Uterus (tissue), 3 donors: ENCODE measurements at regions not wholly inside any gene's neighbourhood (a gene's known extent, or its start where the extent isn't known, plus 50 kb on each side); places are given as distances from the start of the nearest gene placed in this dataset.

Experiments
- DNase-seq, 2 donors: peaks; one replicate each; pipeline ENCODE4 v3.0.0-alpha.2; 2019 to 2020
- H3K27ac ChIP-seq, 2 donors: fragments of 200-600 bp; sonication (generic); 1 replicate in 1 of 2; 2 replicates in 1 of 2; pipeline ENCODE4 v1.5.1; 2016 to 2018
- H3K27me3 ChIP-seq, 2 donors: fragments of 200-600 bp; sonication (generic); one replicate each; pipeline ENCODE4 v1.5.1; 2018 to 2019; ENCODE audit warnings: control low read depth in 1 of 2
- H3K36me3 ChIP-seq, 2 donors: fragments of 200-600 bp; sonication (generic); one replicate each; pipeline ENCODE4 v1.5.1; 2019; ENCODE audit warnings: control low read depth in 1 of 2
- H3K4me1 ChIP-seq, 2 donors: fragments of 200-600 bp; sonication (generic); one replicate each; pipeline ENCODE4 v1.5.1; 2018 to 2019; ENCODE audit warnings: control low read depth in 1 of 2
- H3K4me3 ChIP-seq, 2 donors: fragments of 200-600 bp; sonication (generic); 1 replicate in 1 of 2; 2 replicates in 1 of 2; pipeline ENCODE4 v1.5.1; 2018 to 2019; ENCODE audit warnings: mild to moderate bottlenecking in 1 of 2
- H3K9me3 ChIP-seq, 2 donors: fragments of 200-600 bp; sonication (generic); one replicate each; pipeline ENCODE4 v1.5.1; 2019; ENCODE audit warnings: control low read depth in 1 of 2
- POLR2A ChIP-seq, 2 donors: fragments of 450-650 bp; IDR thresholded peaks; one replicate each; pipeline ENCODE4 v1.6.1; 2016; ENCODE audit warnings: antibody characterized with exemption in 2 of 2, mild to moderate bottlenecking in 1 of 2, moderate library complexity in 1 of 2
- intact Hi-C: fragments of 100-400 bp; cut with DNase I; formaldehyde crosslinking; loops from one replicate; pipeline ENCODE4 v1.15.1; 2023; ENCODE audit warnings: low total_unique reads
- TF ChIP-seq, protein P1 (sequence below), 4 experiments: fragments of 200-600 bp in 2 of 4; fragments of 450-650 bp in 2 of 4; sonication (generic) in 2 of 4; IDR thresholded peaks; one replicate each; pipeline ENCODE4 v1.5.1; 2016 to 2019; ENCODE audit warnings: antibody characterized with exemption in 4 of 4, mild to moderate bottlenecking in 2 of 4, moderate library complexity in 1 of 4
- donor health status: DM: yes; HTN: yes; CAD: no.

DNA sequence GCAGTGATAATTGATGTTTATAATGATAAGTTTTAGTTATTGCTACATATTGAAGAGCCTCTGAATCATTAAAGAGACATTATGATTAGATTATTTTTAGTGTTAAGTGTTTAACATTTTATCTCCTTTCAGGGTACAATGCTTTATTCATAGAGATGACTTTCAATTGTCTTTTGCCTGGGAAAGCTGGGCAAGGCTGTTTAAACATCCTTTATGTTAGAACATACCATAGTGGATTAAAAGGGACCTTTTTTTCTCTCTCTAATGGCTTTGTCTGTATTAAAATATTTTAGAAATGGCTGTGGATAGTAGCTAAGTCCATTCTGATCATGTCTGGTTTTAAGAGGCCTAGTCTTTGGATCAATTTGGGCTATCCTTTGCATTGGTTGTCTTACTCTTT lies 427.5 kb upstream of the MIS18BP1 start:
- no peak overlapping the region for H3K27ac ChIP-seq

GRCh38 chr14:45679853-45680252 lies 426.9 kb upstream of the MIS18BP1 start:
- DNase-seq = no peak
- H3K27ac ChIP-seq = no peak overlapping the region
- no peaks in the 10 kb centered on the region for H3K9me3 ChIP-seq
- no peaks in the 10 kb centered on the region for H3K4me1 ChIP-seq
- H3K4me3 ChIP-seq = no peak overlapping the region
- intact Hi-C loops = no loop called here
- TF ChIP-seq POLR2A (IDR thresholded peaks at IDR 0.05) = no peak
- TF ChIP-seq, protein P1, sequence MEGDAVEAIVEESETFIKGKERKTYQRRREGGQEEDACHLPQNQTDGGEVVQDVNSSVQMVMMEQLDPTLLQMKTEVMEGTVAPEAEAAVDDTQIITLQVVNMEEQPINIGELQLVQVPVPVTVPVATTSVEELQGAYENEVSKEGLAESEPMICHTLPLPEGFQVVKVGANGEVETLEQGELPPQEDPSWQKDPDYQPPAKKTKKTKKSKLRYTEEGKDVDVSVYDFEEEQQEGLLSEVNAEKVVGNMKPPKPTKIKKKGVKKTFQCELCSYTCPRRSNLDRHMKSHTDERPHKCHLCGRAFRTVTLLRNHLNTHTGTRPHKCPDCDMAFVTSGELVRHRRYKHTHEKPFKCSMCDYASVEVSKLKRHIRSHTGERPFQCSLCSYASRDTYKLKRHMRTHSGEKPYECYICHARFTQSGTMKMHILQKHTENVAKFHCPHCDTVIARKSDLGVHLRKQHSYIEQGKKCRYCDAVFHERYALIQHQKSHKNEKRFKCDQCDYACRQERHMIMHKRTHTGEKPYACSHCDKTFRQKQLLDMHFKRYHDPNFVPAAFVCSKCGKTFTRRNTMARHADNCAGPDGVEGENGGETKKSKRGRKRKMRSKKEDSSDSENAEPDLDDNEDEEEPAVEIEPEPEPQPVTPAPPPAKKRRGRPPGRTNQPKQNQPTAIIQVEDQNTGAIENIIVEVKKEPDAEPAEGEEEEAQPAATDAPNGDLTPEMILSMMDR (IDR thresholded peaks at IDR 0.05) = no peak
- no peaks in the 10 kb centered on the region for H3K27me3 ChIP-seq
- H3K36me3 ChIP-seq = no peaks in the 10 kb centered on the region

More for the DNA sequence above, 427.5 kb upstream of the MIS18BP1 start:
- no peak for DNase-seq
- no peak for TF ChIP-seq POLR2A (IDR thresholded peaks at IDR 0.05)
- TF ChIP-seq, protein P1 (IDR thresholded peaks at IDR 0.05) = no peak
- no peaks in the 10 kb centered on the region for H3K27me3 ChIP-seq
- H3K9me3 ChIP-seq = no peaks in the 10 kb centered on the region
- no peak overlapping the region for H3K4me3 ChIP-seq
- H3K4me1 ChIP-seq = no peaks in the 10 kb centered on the region
- intact Hi-C loops = no loop called here
- no peaks in the 10 kb centered on the region for H3K36me3 ChIP-seq

DNA sequence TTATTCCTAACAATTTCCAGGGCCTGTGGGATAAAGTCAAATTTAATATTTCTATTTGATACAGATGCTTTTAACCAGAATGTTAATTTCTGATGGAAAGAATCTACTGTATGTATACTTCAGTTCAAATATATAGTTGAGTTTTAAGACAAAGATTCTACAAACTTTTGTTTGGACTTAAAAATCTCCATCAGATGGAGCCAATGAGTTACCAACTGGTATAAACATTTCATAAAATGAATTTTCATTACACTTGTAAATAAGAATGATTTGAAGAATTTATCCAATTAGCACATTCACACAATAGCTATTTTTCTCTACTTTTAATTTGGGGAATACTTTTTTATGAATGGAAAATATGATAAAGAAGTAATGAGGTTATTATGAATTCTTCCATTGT lies 425.2 kb upstream of the MIS18BP1 start:
- Histone ChIP-seq H3K4me1 (no peaks in the 10 kb centered on the region), H3K9me3 (no peaks in the 10 kb centered on the region), H3K4me3 (no peak overlapping the region), H3K27ac (no peak overlapping the region), H3K36me3 (no peaks in the 10 kb centered on the region), H3K27me3 (no peaks in the 10 kb centered on the region)
- DNase-seq = no peak
- intact Hi-C loops = no loop called here
- TF ChIP-seq, protein P1 (IDR thresholded peaks at IDR 0.05) = no peak
- no peak for TF ChIP-seq POLR2A (IDR thresholded peaks at IDR 0.05)

GRCh38 chr14:45673420-45673819 lies 420.4 kb upstream of the MIS18BP1 start:
- no peaks in the 10 kb centered on the region for H3K9me3 ChIP-seq
- intact Hi-C loops = no loop called here
- H3K4me3 ChIP-seq = no peak overlapping the region
- TF ChIP-seq, protein P1 (IDR thresholded peaks at IDR 0.05) = no peak
- TF ChIP-seq POLR2A (IDR thresholded peaks at IDR 0.05) = no peak
- H3K36me3 ChIP-seq = no peaks in the 10 kb centered on the region
- DNase-seq = no peak
- no peaks in the 10 kb centered on the region for H3K27me3 ChIP-seq
- no peaks in the 10 kb centered on the region for H3K4me1 ChIP-seq
- no peak overlapping the region for H3K27ac ChIP-seq

DNA sequence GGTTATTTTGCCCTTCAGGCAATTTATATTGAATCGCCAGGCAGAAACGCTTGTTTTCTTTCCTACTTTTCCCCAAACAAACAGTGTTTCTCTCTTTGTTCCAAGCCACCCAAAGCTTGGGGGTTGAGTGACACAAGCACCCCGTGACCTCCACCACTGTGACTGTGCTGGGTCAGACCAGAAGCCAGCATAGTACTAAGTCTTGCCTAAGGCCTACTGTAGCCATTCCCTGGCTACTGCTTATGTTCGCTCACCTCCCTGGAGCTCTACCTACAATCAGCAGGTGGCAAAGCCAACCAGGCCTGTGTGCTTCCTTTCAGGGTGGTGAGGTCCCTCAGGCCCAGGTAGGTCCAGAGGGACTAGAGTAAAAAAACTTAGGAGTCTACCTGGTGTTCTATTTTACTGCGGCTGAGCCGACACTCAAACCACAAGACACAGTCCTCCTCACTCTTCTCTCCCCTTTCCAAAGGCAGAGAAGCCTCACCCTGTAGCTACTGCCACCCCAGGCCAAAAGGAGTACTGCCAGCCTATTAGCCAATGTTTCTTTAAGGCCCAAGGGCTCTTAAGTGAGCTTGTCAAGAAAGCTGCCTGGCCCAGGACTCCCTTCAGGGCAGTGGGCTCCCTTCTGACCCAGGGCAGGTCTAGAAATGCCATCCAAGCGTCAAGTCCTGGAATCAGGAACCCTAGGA lies 411.8 kb upstream of the MIS18BP1 start:
- Histone ChIP-seq H3K36me3 (no peaks in the 10 kb centered on the region), H3K9me3 (no peaks in the 10 kb centered on the region), H3K4me1 (no peaks in the 10 kb centered on the region), H3K4me3 (no peak overlapping the region), H3K27me3 (no peaks in the 10 kb centered on the region), H3K27ac (no peak overlapping the region)
- no peak for DNase-seq
- TF ChIP-seq, protein P1 (IDR thresholded peaks at IDR 0.05) = no peak
- TF ChIP-seq POLR2A (IDR thresholded peaks at IDR 0.05) = no peak
- intact Hi-C loops = no loop called here
